H1 (cell line): ENCODE measurements at regions not wholly inside any gene's neighbourhood (a gene's known extent, or its start where the extent isn't known, plus 50 kb on each side); places are given as distances from the start of the nearest gene placed in this dataset.

Experiments
- CTCF ChIA-PET: fragments of 300-600 bp; sonication (Branson Sonifier 250); formaldehyde crosslinking; loops from one replicate; lab custom pipeline; 2021; ENCODE audit not compliant: partially characterized antibody; lab: Charles Lee
- POLR2A ChIA-PET: fragments of 300-600 bp; sonication (Branson Sonifier 250); formaldehyde crosslinking; loops from one replicate; lab custom pipeline; 2021; ENCODE audit warnings: inconsistent platforms; ENCODE audit not compliant: partially characterized antibody; lab: Charles Lee
- DNase-seq, 2 experiments: peaks; one replicate each; pipeline versions ENCODE4 v3.0.0 to v3.0.0-alpha.2; 2010 to 2022; ENCODE audit warnings: low spot score in 2 of 2, low read depth in 1 of 2, mixed read lengths in 1 of 2
- FAIRE-seq: peaks from 2 replicates; lab custom pipeline; 2011; peaks lifted over from hg19 to GRCh38; lab: Jason Lieb, UNC
- H2AFZ ChIP-seq: 2 replicates; pipeline ENCODE4 v1.8.1; 2012; ENCODE audit warnings: low read length, inconsistent platforms
- H2AK5ac ChIP-seq: 2 replicates; pipeline ENCODE4 v1.6.1; 2013; ENCODE audit warnings: low read depth, low read length
- H2BK120ac ChIP-seq: replicated peaks from 2 replicates; pipeline ENCODE3; 2013; ENCODE audit warnings: low read depth, low read length, inconsistent platforms
- H2BK12ac ChIP-seq: 2 replicates; pipeline ENCODE4 v1.6.1; 2013; ENCODE audit warnings: low read depth, low read length
- H2BK15ac ChIP-seq: 2 replicates; pipeline ENCODE4 v1.6.1; 2013; ENCODE audit warnings: low read length
- H2BK20ac ChIP-seq: 2 replicates; pipeline ENCODE4 v1.6.1; 2013; ENCODE audit warnings: low read length
- H2BK5ac ChIP-seq: 2 replicates; pipeline ENCODE4 v1.6.1; 2013; ENCODE audit warnings: low read depth, low read length
- H3K14ac ChIP-seq: 2 replicates; pipeline ENCODE4 v1.6.1; 2013; ENCODE audit warnings: inconsistent platforms; ENCODE audit not compliant: insufficient read length
- H3K18ac ChIP-seq: 2 replicates; pipeline ENCODE4 v1.6.1; 2013; ENCODE audit warnings: low read length; ENCODE audit errors: extremely low read depth
- H3K23ac ChIP-seq: 2 replicates; pipeline ENCODE4 v1.6.1; 2013; ENCODE audit warnings: inconsistent platforms; ENCODE audit not compliant: insufficient read length
- H3K23me2 ChIP-seq: 2 replicates; pipeline ENCODE4 v1.6.1; 2013; ENCODE audit warnings: low read depth, low read length
- H3K27ac ChIP-seq: 2 replicates; pipeline ENCODE4 v1.6.1; 2011; ENCODE audit warnings: low read depth, low read length, inconsistent platforms
- H3K27me3 ChIP-seq, 4 experiments: replicated peaks in 1 of 4; 1 replicate in 1 of 4; 2 replicates in 3 of 4; pipeline versions ENCODE4 v1.6.1 to v1.8.1; 2011 to 2013; ENCODE audit warnings: low read length in 3 of 4, mild to moderate bottlenecking in 3 of 4, inconsistent platforms in 2 of 4, mixed read lengths in 2 of 4, moderate library complexity in 1 of 4; ENCODE audit not compliant: control insufficient read depth in 3 of 4, insufficient read depth in 3 of 4; ENCODE audit errors: extremely low read depth in 1 of 4
- H3K36me3 ChIP-seq, 4 experiments: 2 replicates each; pipeline versions ENCODE4 v1.6.1 to v1.8.1; 2011 to 2013; ENCODE audit warnings: mild to moderate bottlenecking in 4 of 4, low read length in 3 of 4, moderate library complexity in 2 of 4, control low read depth in 1 of 4, inconsistent platforms in 1 of 4; ENCODE audit not compliant: insufficient read depth in 4 of 4, control insufficient read depth in 2 of 4
- H3K4ac ChIP-seq: replicated peaks from 2 replicates; pipeline ENCODE3; 2013; ENCODE audit warnings: low read length, low read depth, mixed read lengths, inconsistent platforms; ENCODE audit not compliant: insufficient read length
- H3K4me1 ChIP-seq, 4 experiments: replicated peaks in 1 of 4; 1 replicate in 1 of 4; 2 replicates in 3 of 4; pipeline versions ENCODE4 v1.6.1 to v1.8.1; 2011 to 2013; ENCODE audit warnings: low read length in 3 of 4, inconsistent platforms in 2 of 4, mixed read lengths in 1 of 4; ENCODE audit not compliant: insufficient read depth in 4 of 4, control insufficient read depth in 3 of 4
- H3K4me2 ChIP-seq, 2 experiments: 2 replicates each; pipeline versions ENCODE4 v1.6.1 to v1.8.1; 2011 to 2013; ENCODE audit warnings: low read depth in 2 of 2, low read length in 2 of 2, control low read depth in 1 of 2, inconsistent platforms in 1 of 2, mild to moderate bottlenecking in 1 of 2; ENCODE audit not compliant: insufficient read depth in 1 of 2
- H3K4me3 ChIP-seq, 4 experiments: fragments of 200-600, 300-600 bp in 1 of 4; sonication (generic), shearing (Covaris generic), sonication (Bioruptor Twin) in 1 of 4; 2 replicates each; pipeline versions ENCODE4 v1.5.1 to v1.8.1; 2011 to 2016; ENCODE audit warnings: low read length in 4 of 4, low read depth in 3 of 4, control low read depth in 2 of 4, inconsistent platforms in 2 of 4, mild to moderate bottlenecking in 2 of 4, mixed read lengths in 1 of 4, moderate library complexity in 1 of 4; ENCODE audit not compliant: insufficient read depth in 2 of 4; ENCODE audit errors: extremely low read depth in 1 of 4
- H3K56ac ChIP-seq: replicated peaks from 2 replicates; pipeline ENCODE3; 2013; ENCODE audit warnings: low read depth, mild to moderate bottlenecking, mixed read lengths, low read length, inconsistent platforms; ENCODE audit not compliant: insufficient read length
- H3K79me1 ChIP-seq: 2 replicates; pipeline ENCODE4 v1.6.1; 2013; ENCODE audit warnings: low read depth, low read length, control low read depth
- H3K79me2 ChIP-seq, 2 experiments: 2 replicates each; pipeline versions ENCODE4 v1.6.1 to v1.8.1; 2012 to 2013; ENCODE audit warnings: low read length in 2 of 2, mild to moderate bottlenecking in 2 of 2, inconsistent platforms in 1 of 2; ENCODE audit not compliant: insufficient read depth in 2 of 2, control insufficient read depth in 1 of 2
- H3K9ac ChIP-seq, 4 experiments: replicated peaks in 1 of 4; 1 replicate in 1 of 4; 2 replicates in 3 of 4; pipeline versions ENCODE4 v1.6.1 to v1.8.1; 2011 to 2013; ENCODE audit warnings: low read depth in 3 of 4, low read length in 3 of 4, control low read depth in 2 of 4, mild to moderate bottlenecking in 2 of 4, moderate library complexity in 2 of 4, inconsistent platforms in 1 of 4; ENCODE audit errors: extremely low read depth in 1 of 4
- H3K9me3 ChIP-seq, 2 experiments: 2 replicates each; pipeline versions ENCODE4 v1.6.1 to v1.8.1; 2012 to 2013; ENCODE audit warnings: mild to moderate bottlenecking in 2 of 2, moderate library complexity in 2 of 2, control low read depth in 1 of 2, inconsistent platforms in 1 of 2, low read depth in 1 of 2, low read length in 1 of 2, mixed read lengths in 1 of 2; ENCODE audit not compliant: insufficient read depth in 2 of 2
- H4K20me1 ChIP-seq, 2 experiments: replicated peaks in 1 of 2; 2 replicates each; pipeline versions ENCODE3 to v1.8.1; 2011 to 2013; ENCODE audit warnings: inconsistent platforms in 2 of 2, low read length in 2 of 2, mild to moderate bottlenecking in 1 of 2; ENCODE audit not compliant: insufficient read depth in 2 of 2, control insufficient read depth in 1 of 2
- H4K5ac ChIP-seq: 2 replicates; pipeline ENCODE4 v1.6.1; 2013; ENCODE audit warnings: low read length, low read depth, mixed read lengths, inconsistent platforms; ENCODE audit not compliant: insufficient read length
- H4K8ac ChIP-seq: 2 replicates; pipeline ENCODE4 v1.8.0; 2013; ENCODE audit warnings: mild to moderate bottlenecking, moderate library complexity, low read length, inconsistent platforms; ENCODE audit not compliant: insufficient read depth; ENCODE audit errors: extremely low read depth
- H4K91ac ChIP-seq: replicated peaks from 2 replicates; pipeline ENCODE3; 2013; ENCODE audit warnings: low read length, mixed read lengths, inconsistent platforms; ENCODE audit not compliant: insufficient read length
- JUN ChIP-seq: IDR thresholded peaks from 2 replicates; pipeline ENCODE4 v1.6.1; 2011; ENCODE audit warnings: low read depth, mild to moderate bottlenecking, improper control_type of control experiment, low read length
- TAF1 ChIP-seq: IDR thresholded peaks from 2 replicates; pipeline ENCODE4 v1.6.1; 2011; ENCODE audit warnings: mild to moderate bottlenecking, low read depth, low read length
- WGBS, 2 experiments: shearing (Covaris generic) in 1 of 2; methylation state at CpG; one replicate each; pipeline versions ENCODE4 v1.1.6 to v1.1.7; 2013 to 2015; ENCODE audit warnings: low lambda C conversion rate in 2 of 2, mixed read lengths in 2 of 2, inconsistent platforms in 1 of 2, low coverage in 1 of 2, missing lambda C conversion rate in 1 of 2; ENCODE audit not compliant: insufficient replicate concordance in 2 of 2, insufficient coverage in 1 of 2, insufficient read length in 1 of 2; ENCODE audit errors: extremely low coverage in 1 of 2, missing lambda C conversion rate in 1 of 2; 5-methylcytosine and 5-hydroxymethylcytosine counted together

- FAIRE-seq (no peak), DNase-seq (no peak)
- no peaks in the 10 kb centered on the region for H3K9me3 ChIP-seq
- H3K23me2 ChIP-seq: 0 out of 2 replicates have a peak, but pooled peaks cover 2% of the 10 kb centered on the region
- no peak overlapping the region for H3K56ac ChIP-seq
- CTCF ChIA-PET: interaction anchor here (1.1 to 1.2 kb wide), 2 partner anchors 85 to 94 kb away, joined by 3 read pairs; no protein-coding TSS in a partner anchor
- POLR2A ChIA-PET: no interaction called here
- H3K4ac ChIP-seq: no peak overlapping the region
- H3K14ac ChIP-seq: no peak overlapping the region
- H3K9ac ChIP-seq: no peak overlapping the region
- no peaks in the 10 kb centered on the region for H3K79me2 ChIP-seq
- H3K4me1 ChIP-seq: peaks cover 0 to 4% (median 1%) of the 10 kb centered on the region in 4 experiments; a peak in 3 of 7 replicates
- H3K36me3 ChIP-seq: no peaks in the 10 kb centered on the region
- no peak overlapping the region for H2AFZ ChIP-seq
- H3K4me3 ChIP-seq: no peak overlapping the region
- no peak overlapping the region for H3K18ac ChIP-seq
- no peak overlapping the region for H3K23ac ChIP-seq
- H4K91ac ChIP-seq: no peak overlapping the region
- H4K20me1 ChIP-seq: no peaks in the 10 kb centered on the region
- 88% methylated on average over 5 of the region's 5 CpGs; no CpG with 5 or more reads in 1 of the 2 experiments for WGBS, 2 experiments
- no peak overlapping the region for H2AK5ac ChIP-seq
- no peak overlapping the region for H4K5ac ChIP-seq
- no peak overlapping the region for H3K27ac ChIP-seq
- no peak overlapping the region for H3K4me2 ChIP-seq
- H2BK120ac ChIP-seq: no peak overlapping the region
- no peak overlapping the region for H2BK5ac ChIP-seq
- no peak overlapping the region for H4K8ac ChIP-seq
- H3K79me1 ChIP-seq: no peaks in the 10 kb centered on the region
- H2BK15ac ChIP-seq: peak overlapping the region; percentile 3; the same call in 1 of the 2 replicates
- no peaks in the 10 kb centered on the region for H3K27me3 ChIP-seq
- H2BK12ac ChIP-seq: peak overlapping the region; percentile 71; the same call in 1 of the 2 replicates
- H2BK20ac ChIP-seq: no peak overlapping the region
- TF ChIP-seq JUN (no peak), TAF1 (no peak)
Measured at GRCh38 chr5:3694819-3695218, 99.2 kb downstream of the IRX1 start.
